Epidermal melanocyte (primary cell): ENCODE measurements at regions not wholly inside any gene's neighbourhood (a gene's known extent, or its start where the extent isn't known, plus 50 kb on each side); places are given as distances from the start of the nearest gene placed in this dataset.

Experiments
- DNase-seq: peaks from one replicate; pipeline ENCODE4 v3.0.0; 2011; ENCODE audit warnings: low spot score; ENCODE audit not compliant: insufficient read length

GRCh38 chr19:16022251-16022650, 54.0 kb upstream of the TPM4 start:
- DNase-seq: no peak

- DNase-seq: no peak
Measured at GRCh38 chr19:16022681-16023080, 53.6 kb upstream of the TPM4 start.

- DNase-seq: no peak
Measured at GRCh38 chr19:16023146-16023915, 53.0 kb upstream of the TPM4 start.

GRCh38 chr19:16024266-16025107, 51.8 kb upstream of the TPM4 start:
- no peak for DNase-seq

GRCh38 chr19:16025108-16026101, 50.9 kb upstream of the TPM4 start:
- peak; percentile 55 for DNase-seq

GRCh38 chr19:16026131-16026530, 50.2 kb upstream of the TPM4 start:
- DNase-seq: no peak
